IMR-90 (cell line): ENCODE measurements at regions not wholly inside any gene's neighbourhood (a gene's known extent, or its start where the extent isn't known, plus 50 kb on each side); places are given as distances from the start of the nearest gene placed in this dataset.

Experiments
- ATAC-seq: fragments of 200-7000 bp; cut with Tn5 transposase; 2 replicates; pipeline ENCODE4 v1.9.1; 2020; ENCODE audit warnings: low read depth, mild to moderate bottlenecking, moderate library complexity
- BruUV-seq: library from RNA; stranded (reverse); fragments of 400-500 nt; replicated peaks from 2 replicates; lab custom pipeline; 2021; lab: Mats Ljungman, UMichigan
- CTCF ChIA-PET: fragments of 300-600 bp; formaldehyde crosslinking; extraction: SDS; loops from one replicate; lab custom pipeline; 2021; ENCODE audit warnings: antibody characterized with exemption; lab: Yijun Ruan, JAX
- POLR2A ChIA-PET: fragments of 300-600 bp; sonication (Branson Sonifier 250); formaldehyde crosslinking; loops from one replicate; lab custom pipeline; 2022; ENCODE audit warnings: antibody characterized with exemption; ENCODE audit not compliant: unreplicated experiment; lab: Charles Lee
- DNase-seq: peaks from one replicate; pipeline ENCODE4 v3.0.0; 2013
- H2AFZ ChIP-seq: replicated peaks from 2 replicates; pipeline ENCODE3; 2013; ENCODE audit warnings: low read length, mild to moderate bottlenecking; ENCODE audit not compliant: poor library complexity
- H2AK5ac ChIP-seq: 2 replicates; pipeline ENCODE4 v1.6.1; 2013; ENCODE audit warnings: low read depth, low read length, inconsistent platforms
- H2AK9ac ChIP-seq: replicated peaks from 2 replicates; pipeline ENCODE3; 2013; ENCODE audit warnings: mild to moderate bottlenecking, low read depth, low read length, moderate library complexity; ENCODE audit not compliant: poor library complexity
- H2BK120ac ChIP-seq: 2 replicates; pipeline ENCODE4 v1.6.1; 2013; ENCODE audit warnings: low read depth, low read length, inconsistent platforms
- H2BK15ac ChIP-seq: 3 replicates; pipeline ENCODE4 v1.6.1; 2013; ENCODE audit warnings: low read depth, low read length, inconsistent platforms
- H2BK20ac ChIP-seq: 2 replicates; pipeline ENCODE4 v1.6.1; 2013; ENCODE audit warnings: low read depth, mild to moderate bottlenecking, inconsistent platforms, low read length, moderate library complexity
- H2BK5ac ChIP-seq: 2 replicates; pipeline ENCODE4 v1.6.1; 2013; ENCODE audit warnings: mild to moderate bottlenecking, low read depth, low read length, inconsistent platforms; ENCODE audit not compliant: poor library complexity, severe bottlenecking
- H3K14ac ChIP-seq: replicated peaks from 2 replicates; pipeline ENCODE4 v1.6.1; 2013; ENCODE audit warnings: low read depth, low read length, inconsistent platforms
- H3K18ac ChIP-seq: 2 replicates; pipeline ENCODE4 v1.6.1; 2013; ENCODE audit warnings: low read depth, low read length, control low read depth
- H3K23ac ChIP-seq: 2 replicates; pipeline ENCODE4 v1.6.1; 2013; ENCODE audit warnings: low read depth, low read length, inconsistent platforms
- H3K27ac ChIP-seq: 2 replicates; pipeline ENCODE4 v1.5.1; 2013; ENCODE audit warnings: mild to moderate bottlenecking, control low read depth, low read length; ENCODE audit not compliant: insufficient read depth
- H3K27me3 ChIP-seq: 2 replicates; pipeline ENCODE4 v1.6.1; 2013; ENCODE audit warnings: low read length; ENCODE audit not compliant: control insufficient read depth, insufficient read depth
- H3K36me3 ChIP-seq: 2 replicates; pipeline ENCODE4 v1.6.1; 2013; ENCODE audit warnings: low read length, mixed read lengths; ENCODE audit not compliant: control insufficient read depth, insufficient read depth
- H3K4ac ChIP-seq: 2 replicates; pipeline ENCODE4 v1.6.1; 2013; ENCODE audit warnings: low read depth, low read length, inconsistent platforms
- H3K4me1 ChIP-seq: 2 replicates; pipeline ENCODE4 v1.6.1; 2013; ENCODE audit warnings: low read length, mixed read lengths; ENCODE audit not compliant: control insufficient read depth, insufficient read depth
- H3K4me2 ChIP-seq: 2 replicates; pipeline ENCODE4 v1.6.1; 2013; ENCODE audit warnings: low read depth, mild to moderate bottlenecking, control low read depth, low read length, moderate library complexity
- H3K4me3 ChIP-seq: 2 replicates; pipeline ENCODE4 v1.5.1; 2013; ENCODE audit warnings: low read depth, mild to moderate bottlenecking, control low read depth, low read length, moderate library complexity; ENCODE audit not compliant: insufficient read depth
- H3K56ac ChIP-seq: 2 replicates; pipeline ENCODE4 v1.6.1; 2013; ENCODE audit warnings: low read length, inconsistent platforms; ENCODE audit not compliant: insufficient read depth; ENCODE audit errors: extremely low read depth
- H3K79me1 ChIP-seq, 2 experiments: 2 replicates each; pipeline ENCODE4 v1.6.1; 2013; ENCODE audit warnings: low read length in 2 of 2, inconsistent platforms in 1 of 2, low read depth in 1 of 2
- H3K9ac ChIP-seq: 2 replicates; pipeline ENCODE4 v1.6.1; 2013; ENCODE audit warnings: low read depth, low read length, control low read depth
- H3K9me1 ChIP-seq: 2 replicates; pipeline ENCODE4 v1.6.1; 2013; ENCODE audit warnings: low read length, inconsistent platforms; ENCODE audit not compliant: insufficient read depth
- H3K9me3 ChIP-seq: 2 replicates; pipeline ENCODE4 v1.6.1; 2013; ENCODE audit warnings: low read length; ENCODE audit not compliant: control insufficient read depth, insufficient read depth
- H4K20me1 ChIP-seq: 2 replicates; pipeline ENCODE4 v1.6.1; 2013; ENCODE audit warnings: low read length, inconsistent platforms; ENCODE audit not compliant: insufficient read depth
- H4K5ac ChIP-seq: 2 replicates; pipeline ENCODE4 v1.6.1; 2013; ENCODE audit warnings: mild to moderate bottlenecking, low read depth, low read length, control low read depth
- H4K8ac ChIP-seq, 2 experiments: 2 replicates each; pipeline ENCODE4 v1.6.1; 2013; ENCODE audit warnings: low read depth in 2 of 2, low read length in 2 of 2, control low read depth in 1 of 2, inconsistent platforms in 1 of 2
- H4K91ac ChIP-seq: 2 replicates; pipeline ENCODE4 v1.6.1; 2013; ENCODE audit warnings: low read depth, low read length, inconsistent platforms; ENCODE audit not compliant: insufficient read depth
- BHLHE40 ChIP-seq: fragments of 150-350 bp; IDR thresholded peaks from 2 replicates; pipeline ENCODE4 v1.6.1; 2016; ENCODE audit warnings: mild to moderate bottlenecking, low read depth, low read length
- MAZ ChIP-seq: IDR thresholded peaks from 2 replicates; pipeline ENCODE4 v1.6.1; 2012; ENCODE audit warnings: low read depth, mild to moderate bottlenecking, low read length, improper control_type of control experiment, moderate library complexity, borderline replicate concordance
- MXI1 ChIP-seq: IDR thresholded peaks from 2 replicates; pipeline ENCODE4 v1.6.1; 2012; ENCODE audit warnings: low read depth, mild to moderate bottlenecking, low read length, moderate library complexity, borderline replicate concordance
- POLR2A ChIP-seq: IDR thresholded peaks from 2 replicates; pipeline ENCODE4 v1.6.1; 2012; ENCODE audit warnings: mild to moderate bottlenecking, low read depth, low read length
- RCOR1 ChIP-seq: IDR thresholded peaks from 2 replicates; pipeline ENCODE4 v1.6.1; 2012; ENCODE audit warnings: mild to moderate bottlenecking, low read length, improper control_type of control experiment; ENCODE audit not compliant: insufficient replicate concordance
- WGBS, 2 experiments: methylation state at CpG; one replicate each; pipeline versions ENCODE4 v1.1.5 to v1.1.7; 2013; ENCODE audit warnings: missing lambda C conversion rate in 2 of 2; ENCODE audit not compliant: insufficient read length in 1 of 2; ENCODE audit errors: extremely low coverage in 2 of 2; 5-methylcytosine and 5-hydroxymethylcytosine counted together
- dilution Hi-C: fragments of 300-500 bp; cut with HindIII; formaldehyde crosslinking; loops from one replicate; pipeline ENCODE4 v1.14.3; 2018; ENCODE audit warnings: low sequenced_read_pairs; ENCODE audit not compliant: unreplicated experiment
- in situ Hi-C: fragments of 300-500 bp; cut with MboI; formaldehyde crosslinking; loops from 3 replicates; pipeline ENCODE4 v1.14.3; 2019; ENCODE audit warnings: low sequenced_read_pairs, inconsistent platforms, mixed read lengths
- intact Hi-C: fragments of 100-400 bp; cut with micrococcal nuclease; formaldehyde crosslinking; loops from 2 replicates; pipeline ENCODE4 v1.10.0; 2022

GRCh38 chr3:159637883-159638542 is 350.6 kb upstream of the IL12A start:
- H3K36me3 ChIP-seq, result no peaks in the 10 kb centered on the region
- H3K14ac ChIP-seq, result peak overlapping the region; percentile 91
- peak overlapping the region; percentile 92; the same call in 1 of the 2 replicates for H3K18ac ChIP-seq
- POLR2A ChIA-PET, result no interaction called here
- no peak for TF ChIP-seq BHLHE40
- no peak for TF ChIP-seq POLR2A
- no peak for TF ChIP-seq RCOR1
- TF ChIP-seq MAZ, result no peak
- TF ChIP-seq MXI1, result no peak
- peak overlapping the region; percentile 47; the same call in 1 of the 2 replicates for H3K4me2 ChIP-seq
- H3K56ac ChIP-seq, result no peak overlapping the region
- intact Hi-C loops (loop anchor here (2.0 to 5.0 kb wide), 3 partner anchors 17 to 124 kb away; no protein-coding TSS in a partner anchor), in situ Hi-C loops (no loop called here), dilution Hi-C loops (no loop called here)
- no TSS peak for BruUV-seq
- H3K9me1 ChIP-seq, result no peaks in the 10 kb centered on the region; the same call in 1 of the 2 replicates
- H2AK5ac ChIP-seq, result peak overlapping the region; percentile 83
- H2BK120ac ChIP-seq, result peak overlapping the region; percentile 87
- ATAC-seq, result peak; percentile 89
- no peaks in the 10 kb centered on the region for H4K20me1 ChIP-seq
- no peaks in the 10 kb centered on the region for H3K79me1 ChIP-seq
- H3K9ac ChIP-seq, result no peak overlapping the region
- no peak overlapping the region for H3K23ac ChIP-seq
- no peak overlapping the region; the same call in 1 of the 2 replicates for H4K5ac ChIP-seq
- H3K4me3 ChIP-seq, result no peak overlapping the region
- H3K9me3 ChIP-seq, result no peaks in the 10 kb centered on the region
- no peaks in the 10 kb centered on the region; the same call in 1 of the 2 replicates for H3K27me3 ChIP-seq
- peak overlapping the region in 1 of 2 experiments; percentile 74; a peak in 2 of 4 replicates for H4K8ac ChIP-seq
- H2BK15ac ChIP-seq, result peak overlapping the region; percentile 23; the same call in 1 of the 3 replicates
- peak overlapping the region; percentile 66 for H2BK20ac ChIP-seq
- WGBS, 2 experiments, result no CpG with 5 or more reads among the region's 2 CpGs
- H3K4ac ChIP-seq, result peak overlapping the region; percentile 30; the same call in 1 of the 2 replicates
- peak overlapping the region; percentile 94 for H2BK5ac ChIP-seq
- no peak overlapping the region for H3K27ac ChIP-seq
- peaks cover 12% of the 10 kb centered on the region for H3K4me1 ChIP-seq
- CTCF ChIA-PET, result interaction anchor here (1.2 kb wide), 1 partner anchor 167 kb away, joined by 4 read pairs; no protein-coding TSS in a partner anchor
- peak overlapping the region; percentile 30 for H2AFZ ChIP-seq
- H4K91ac ChIP-seq, result peak overlapping the region; percentile 74
- H2AK9ac ChIP-seq, result no peak overlapping the region
- peak; percentile 79 for DNase-seq
